ENCODE measurements at regions not wholly inside any gene's neighbourhood (a gene's known extent, or its start where the extent isn't known, plus 50 kb on each side); places are given as distances from the start of the nearest gene placed in this dataset.
"Not testable (repeated sequence)": the region's sequence is repeated elsewhere in the genome, so short reads cannot be mapped to it uniquely, and the experiment has no call there.

DNA sequence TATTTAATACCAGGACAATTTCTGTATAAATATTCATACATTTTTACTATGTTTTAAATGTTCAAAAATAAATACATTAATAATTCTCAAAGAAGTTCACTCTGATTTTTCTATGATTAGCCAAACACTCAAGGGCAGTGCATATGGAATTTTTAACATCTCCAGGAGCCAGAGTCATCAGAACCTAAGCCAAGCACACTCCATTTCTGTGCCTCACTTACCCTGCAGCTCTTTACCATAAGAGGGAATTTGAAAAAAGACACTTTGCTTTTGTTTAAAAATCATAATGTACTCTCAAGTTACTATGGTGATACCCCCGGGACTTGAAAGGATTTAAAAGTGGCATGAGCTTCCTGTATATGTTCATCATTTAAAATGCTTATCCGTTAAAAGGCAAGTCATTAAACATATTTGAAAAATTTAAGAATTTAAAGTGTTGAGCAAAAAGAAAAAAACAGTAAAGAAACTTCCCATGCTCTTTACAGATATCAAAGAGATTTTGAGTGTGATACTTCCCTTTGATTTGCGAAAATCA lies 747.4 kb upstream of the NECTIN3 start:
- DNase-seq (ENCODE audit: low read depth in 2 of 2), result no peak

DNA sequence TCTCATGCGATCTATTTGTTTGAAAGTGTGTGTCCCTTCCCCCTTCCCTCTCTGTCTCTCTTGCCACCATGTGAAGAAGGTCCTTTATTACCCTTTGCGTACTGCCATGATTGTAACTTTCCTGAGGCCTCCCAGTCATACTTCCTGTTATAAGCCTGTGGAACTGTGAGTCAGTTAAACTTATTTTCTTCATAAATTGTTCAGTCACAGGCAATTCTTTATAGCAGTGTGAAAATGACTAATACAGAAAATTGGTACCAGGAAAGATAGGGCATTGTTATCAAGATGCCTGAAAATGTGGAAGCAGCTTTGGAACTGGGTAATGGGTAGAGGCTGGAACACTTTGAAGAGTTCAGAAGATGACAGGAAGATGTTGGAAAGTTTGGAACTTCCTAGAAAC lies 743.7 kb upstream of the NECTIN3 start:
- no peak for DNase-seq (ENCODE audit: low read depth in 2 of 2)

DNA sequence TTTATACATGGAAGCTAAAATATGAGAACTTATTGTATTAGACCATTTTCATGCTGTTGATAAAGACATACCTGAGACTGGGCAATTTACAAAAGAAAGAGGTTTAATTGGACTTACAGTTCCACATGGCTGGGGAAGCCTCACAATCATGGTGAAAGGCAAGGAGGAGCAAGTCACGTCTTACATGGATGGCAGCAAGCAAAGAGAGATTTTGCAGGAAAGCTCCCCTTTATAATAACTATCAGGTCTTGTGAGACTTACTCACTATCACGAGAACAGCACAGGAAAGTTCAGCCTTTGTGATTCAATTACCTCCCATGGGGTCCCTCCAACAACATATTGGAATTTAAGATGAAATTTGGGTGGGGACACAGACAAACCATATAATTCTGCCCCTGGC lies 740.1 kb upstream of the NECTIN3 start:
- DNase-seq (ENCODE audit: low read depth in 2 of 2), result not testable (repeated sequence)

DNA sequence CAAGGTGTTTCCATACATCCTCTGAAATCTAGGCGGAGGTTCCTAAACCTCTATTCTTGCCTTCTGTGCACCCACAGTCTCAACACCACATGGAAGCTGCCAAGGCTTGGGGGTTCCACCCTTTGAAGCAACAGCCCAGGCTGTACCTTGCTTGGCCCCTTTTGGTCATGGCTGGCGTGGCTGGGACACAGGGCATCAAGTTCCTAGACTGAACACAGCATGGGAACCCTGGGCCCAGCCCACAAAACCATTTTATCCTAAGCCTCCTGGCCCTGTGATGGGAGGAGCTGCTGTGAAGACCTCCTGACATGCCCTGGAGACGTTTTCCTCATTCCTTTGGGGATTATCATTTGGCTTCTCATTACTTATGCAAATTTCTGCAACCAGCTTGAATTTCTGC lies 739.0 kb upstream of the NECTIN3 start:
- DNase-seq (ENCODE audit: low read depth in 2 of 2), result no peak

DNA sequence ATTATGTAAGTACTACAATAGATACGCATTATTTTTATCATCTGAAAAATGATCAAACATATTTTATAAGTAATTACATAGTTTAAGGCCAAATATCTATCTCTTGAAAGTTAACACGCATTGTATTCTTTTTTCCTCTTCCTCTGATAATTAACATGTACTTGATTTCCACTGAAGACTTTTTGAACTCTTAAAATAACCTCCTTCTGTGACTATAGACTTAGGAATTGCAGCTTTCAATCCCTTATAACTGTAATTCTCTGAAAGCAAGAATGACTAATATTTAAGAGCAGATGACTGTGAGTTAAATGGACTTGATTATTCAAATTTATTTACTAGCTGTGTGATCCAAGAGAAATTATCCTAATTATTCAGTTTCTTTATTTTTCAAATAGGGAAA lies 730.6 kb upstream of the NECTIN3 start:
- DNase-seq (ENCODE audit: low read depth in 2 of 2), result no peak

DNA sequence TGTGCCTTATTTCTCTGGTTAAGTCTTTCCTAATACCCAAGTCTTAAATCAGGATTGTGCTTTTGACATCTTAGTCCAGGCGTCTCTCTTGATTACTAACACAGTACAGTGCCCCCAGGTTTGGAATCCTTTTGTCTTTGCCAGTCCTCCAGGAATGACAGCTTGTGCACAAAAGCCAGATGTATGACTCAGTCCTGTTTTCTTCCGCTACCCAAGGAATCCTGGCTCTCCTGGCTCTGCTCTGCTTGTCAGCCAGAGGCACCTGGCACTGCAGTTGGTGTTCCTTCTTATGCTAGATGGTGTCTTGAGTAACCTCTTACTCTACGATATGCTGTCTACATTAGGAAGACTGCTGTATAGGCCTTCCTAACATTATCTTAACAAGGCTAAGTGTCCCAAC lies 728.2 kb upstream of the NECTIN3 start:
- DNase-seq (ENCODE audit: low read depth in 2 of 2), result no peak

DNA sequence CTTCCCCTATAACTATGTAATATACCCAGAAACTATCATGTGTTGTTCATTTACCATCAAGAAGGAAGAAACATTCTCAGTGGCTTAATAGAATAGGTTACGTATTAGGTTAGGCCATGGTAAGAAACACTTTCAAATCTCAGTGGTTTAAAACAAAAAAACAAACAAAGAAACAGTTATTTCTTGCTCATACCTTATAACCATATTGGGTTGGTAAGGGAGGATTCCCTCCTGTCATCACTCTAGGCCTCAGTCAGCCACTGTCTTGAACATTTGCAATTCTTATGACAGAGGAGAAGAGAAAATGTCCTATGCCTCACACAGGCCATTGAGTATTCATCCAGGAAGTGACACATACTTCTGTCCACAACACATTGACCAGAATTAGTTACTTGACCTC lies 727.7 kb upstream of the NECTIN3 start:
- DNase-seq (ENCODE audit: low read depth in 2 of 2), result no peak

DNA sequence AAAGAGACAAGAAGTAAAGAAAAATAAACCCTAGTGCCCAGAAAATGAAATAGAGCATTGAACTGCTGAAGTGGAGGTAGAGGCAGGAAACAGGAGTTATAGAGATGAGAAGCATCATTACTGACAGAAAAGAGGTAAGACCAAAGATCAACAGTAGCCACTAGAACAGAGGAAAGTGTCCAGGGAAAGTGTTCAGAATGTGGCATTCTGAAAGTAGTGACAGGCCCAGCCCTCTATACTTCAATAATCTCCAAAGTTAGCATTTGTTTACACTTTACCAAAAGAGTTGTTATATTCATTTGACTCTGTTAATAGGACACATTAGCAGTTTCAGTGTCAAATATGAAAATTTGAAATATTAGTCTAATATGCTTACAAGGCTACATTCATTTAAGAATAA lies 727.1 kb upstream of the NECTIN3 start:
- no peak for DNase-seq (ENCODE audit: low read depth in 2 of 2)

DNA sequence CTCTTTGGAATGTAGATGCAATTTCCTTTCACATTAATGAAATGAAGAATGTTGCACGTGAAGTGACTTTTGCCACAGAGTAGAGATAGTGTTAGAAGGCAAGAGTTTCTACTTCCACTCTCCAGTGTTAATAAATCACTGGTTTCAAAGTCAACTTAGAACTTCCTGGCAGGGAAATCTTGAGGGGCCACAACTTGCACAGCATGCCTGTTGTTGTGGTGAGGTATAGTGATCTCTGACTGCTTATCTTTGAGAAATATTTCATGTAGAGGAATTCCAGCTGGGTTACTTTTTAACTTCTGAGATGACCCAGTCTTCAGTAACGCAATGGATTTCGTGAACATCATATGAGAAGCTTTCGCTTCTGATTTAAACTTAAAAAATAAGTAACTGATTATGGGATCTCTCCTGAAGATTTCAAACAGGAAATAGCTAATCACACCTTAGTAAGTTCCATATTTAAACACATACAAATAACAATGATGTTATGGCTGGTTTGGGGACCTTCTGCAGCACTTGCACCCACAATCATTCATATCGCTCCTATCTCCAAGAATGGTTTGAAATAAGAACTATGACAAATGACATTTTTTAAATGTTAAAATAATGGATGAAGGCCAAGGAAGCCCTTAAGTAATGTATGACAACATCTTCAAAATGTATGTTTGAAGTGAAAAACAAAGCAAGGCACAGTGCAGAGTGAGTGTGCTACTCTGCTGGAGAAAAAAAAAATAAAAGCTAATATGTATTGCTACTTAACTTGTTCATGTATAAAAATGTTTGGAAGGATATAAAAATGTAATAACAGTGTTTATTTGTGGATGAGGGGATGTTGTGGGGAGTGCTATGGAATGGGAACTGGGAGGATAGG lies 726.5 kb upstream of the NECTIN3 start:
- no peak for DNase-seq (ENCODE audit: low read depth in 2 of 2)

DNA sequence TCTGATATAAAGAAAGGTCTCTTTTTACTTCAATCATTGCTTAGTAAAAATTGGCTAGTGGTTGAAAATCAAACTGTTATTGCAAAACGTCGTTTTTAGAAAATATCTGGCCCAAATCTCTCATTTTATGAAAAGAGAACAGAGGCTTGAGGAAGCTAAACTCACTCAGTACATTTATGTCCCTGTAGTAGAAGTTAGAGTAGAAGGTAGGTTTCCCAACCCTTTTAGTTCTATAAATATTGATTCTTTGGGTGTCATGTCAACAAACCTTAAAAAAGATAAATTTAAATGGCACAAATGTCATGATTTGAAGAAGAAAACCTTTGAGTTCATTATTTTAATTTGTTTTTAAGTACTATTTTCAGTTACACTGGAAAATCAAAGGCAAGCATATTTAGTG lies 722.3 kb upstream of the NECTIN3 start:
- no peak for DNase-seq (ENCODE audit: low read depth in 2 of 2)

DNA sequence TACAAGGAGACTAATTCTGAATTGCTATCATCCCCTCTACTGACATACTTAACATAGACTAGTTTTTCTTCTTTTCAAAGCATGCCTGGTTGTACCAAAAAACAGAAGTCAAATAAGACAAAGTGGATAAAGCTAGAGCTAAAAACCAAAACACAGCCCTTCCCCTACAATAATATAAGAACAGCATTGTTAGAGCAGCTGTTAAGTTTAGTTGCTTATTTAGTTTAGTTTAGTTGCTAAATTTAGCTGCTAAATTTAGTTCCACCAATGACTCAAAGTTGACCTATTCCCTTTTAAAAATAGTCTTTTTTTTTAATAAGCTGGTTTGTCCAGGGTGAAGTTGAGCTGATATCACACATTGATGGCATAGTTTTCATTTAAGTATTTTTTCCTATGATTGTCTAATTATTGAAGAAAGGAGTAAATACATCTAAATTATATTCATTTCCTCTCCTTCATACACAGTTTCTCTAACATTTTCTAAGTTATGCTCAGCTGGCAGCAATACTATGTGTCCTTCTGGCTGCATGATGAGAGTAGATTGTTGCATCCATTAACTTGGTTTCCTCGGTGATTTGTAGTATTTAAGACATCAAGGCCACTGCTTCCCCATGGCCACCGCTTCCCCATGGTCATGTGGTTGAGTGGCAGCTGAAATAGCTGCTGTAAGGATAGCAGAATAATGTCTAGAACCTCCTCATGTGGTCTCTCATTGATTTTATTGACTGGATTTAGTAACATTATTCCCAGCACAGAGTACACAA lies 718.6 kb upstream of the NECTIN3 start:
- no peak for DNase-seq (ENCODE audit: low read depth in 2 of 2)

DNA sequence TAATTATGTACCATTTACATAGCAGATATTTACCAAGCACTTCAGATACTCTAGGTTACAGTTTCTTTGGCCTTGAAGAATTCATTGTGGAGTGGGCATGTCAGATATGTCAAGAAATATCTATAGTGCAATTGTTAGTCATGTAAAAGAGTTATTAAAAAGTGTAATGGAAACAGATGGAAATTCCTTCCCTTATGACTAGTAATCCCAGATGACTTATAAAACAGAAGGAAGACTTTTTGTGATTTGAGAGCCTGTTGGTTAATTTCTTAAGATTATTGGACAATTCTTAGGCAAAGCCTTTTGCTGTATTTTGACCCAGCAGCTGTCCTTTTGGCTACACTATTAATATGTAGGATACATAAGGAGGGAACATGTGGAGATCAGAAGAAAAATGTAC lies 708.9 kb upstream of the NECTIN3 start:
- DNase-seq (ENCODE audit: low read depth in 2 of 2), result no peak

DNA sequence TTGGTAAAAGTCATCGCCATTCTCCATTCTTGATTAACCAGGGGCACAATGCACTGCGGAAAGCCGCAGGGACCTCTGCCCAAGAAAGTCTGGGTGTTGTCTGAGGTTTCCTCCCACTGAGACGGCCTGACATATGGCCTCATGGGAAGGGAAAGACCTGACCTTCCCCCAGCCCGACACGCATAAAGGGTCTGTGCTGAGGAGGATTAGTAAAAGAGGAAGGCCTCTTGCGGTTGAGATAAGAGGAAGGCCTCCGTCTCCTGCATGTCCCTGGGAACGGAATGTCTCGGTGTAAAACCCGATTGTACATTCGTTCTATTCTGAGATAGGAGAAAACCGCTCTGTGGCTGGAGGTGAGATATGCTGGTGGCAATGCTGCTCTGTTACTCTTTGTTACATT lies 704.3 kb upstream of the NECTIN3 start:
- DNase-seq (ENCODE audit: low read depth in 2 of 2), result not testable (repeated sequence)

DNA sequence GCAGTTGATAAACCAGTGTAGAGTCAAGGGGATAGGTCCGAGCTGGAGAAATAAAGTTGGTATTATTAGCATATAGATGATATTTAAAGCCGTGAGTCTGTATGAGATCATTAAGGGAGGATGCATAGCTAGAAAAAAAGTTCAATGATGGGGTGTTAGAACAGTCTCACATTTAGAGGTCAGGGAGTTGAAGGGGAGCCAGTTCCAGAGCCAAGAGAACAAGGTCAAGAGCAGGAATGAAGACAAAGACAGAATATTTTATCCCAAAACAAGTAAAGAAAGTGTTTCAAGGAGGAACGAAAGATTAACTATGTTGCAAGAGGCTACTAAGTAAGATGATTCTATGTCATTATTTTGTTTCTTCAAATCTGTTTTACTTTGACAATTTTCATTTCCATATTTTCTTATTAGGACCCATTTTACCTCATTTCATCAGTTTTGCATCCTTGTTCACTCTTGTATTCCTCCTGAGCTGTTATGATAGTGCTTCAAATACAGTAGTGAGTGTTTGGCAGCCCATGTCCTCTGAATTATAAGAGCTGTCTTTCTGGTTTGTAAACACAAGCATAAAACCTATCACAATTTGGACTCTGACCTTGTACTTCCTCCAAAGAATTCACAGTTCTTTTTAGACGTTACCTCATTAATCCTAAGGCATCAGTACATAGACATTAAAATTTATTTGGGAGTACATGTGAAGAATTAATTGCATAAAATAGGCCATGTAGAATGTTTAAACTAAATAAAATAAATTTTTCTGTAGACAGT lies 695.7 kb upstream of the NECTIN3 start:
- no peak for DNase-seq (ENCODE audit: low read depth in 2 of 2)

DNA sequence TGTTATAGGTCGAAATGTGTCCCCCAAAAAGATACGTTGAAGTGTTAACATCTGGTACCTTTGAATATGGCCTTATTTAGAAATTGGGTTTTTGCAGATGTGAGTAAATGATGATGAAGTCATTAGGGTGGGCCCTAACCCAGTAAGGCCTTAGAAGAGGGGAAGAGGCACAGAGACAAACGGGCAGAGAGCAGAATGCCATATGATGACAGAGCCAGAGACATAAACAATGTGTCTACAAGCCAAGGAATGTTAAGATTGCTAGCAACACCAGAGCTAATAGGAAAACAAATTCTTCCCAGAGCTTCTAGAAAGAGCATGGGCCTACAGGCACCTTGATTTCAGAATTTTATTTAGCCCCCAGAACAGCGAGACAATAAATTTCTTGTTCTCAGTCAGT lies 693.1 kb upstream of the NECTIN3 start:
- DNase-seq (ENCODE audit: low read depth in 2 of 2), result no peak

DNA sequence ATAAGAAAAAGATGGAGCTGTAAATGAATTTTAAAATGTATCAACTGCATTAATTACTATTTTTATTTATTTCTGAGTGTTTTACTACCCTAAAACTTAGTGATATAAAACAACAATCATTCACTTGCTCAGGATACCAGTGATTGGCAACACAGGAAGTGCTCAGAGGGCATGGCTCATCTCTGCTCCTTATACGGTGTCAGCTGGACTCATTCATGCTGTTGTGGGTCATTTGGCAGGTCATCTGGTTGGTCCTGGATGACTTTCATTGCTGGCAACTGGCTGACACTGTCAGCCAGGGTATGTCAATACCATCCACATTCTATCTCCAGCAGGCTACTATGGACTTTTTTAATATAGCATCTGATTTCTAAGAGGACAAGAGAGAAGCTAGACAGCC lies 689.6 kb upstream of the NECTIN3 start:
- DNase-seq (ENCODE audit: low read depth in 2 of 2), result no peak

DNA sequence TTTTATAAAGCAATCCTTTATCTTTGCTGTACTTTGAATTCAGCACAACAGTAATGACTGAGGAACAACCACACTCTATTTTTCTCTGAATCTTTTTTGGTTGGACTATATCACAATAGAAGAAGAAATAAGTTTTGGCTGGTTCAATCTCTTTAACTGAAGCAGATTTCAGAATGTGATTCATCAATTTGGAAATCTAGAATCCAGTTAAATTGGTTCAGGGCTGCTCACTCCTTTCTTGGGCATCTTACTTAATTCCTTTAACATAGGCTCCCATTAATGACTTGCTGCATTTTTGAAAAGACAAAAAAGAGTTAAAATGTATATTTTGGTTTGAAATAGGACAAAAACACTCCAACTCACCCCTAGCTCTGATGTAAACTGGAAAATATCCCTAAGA lies 688.3 kb upstream of the NECTIN3 start:
- DNase-seq (ENCODE audit: low read depth in 2 of 2), result no peak

DNA sequence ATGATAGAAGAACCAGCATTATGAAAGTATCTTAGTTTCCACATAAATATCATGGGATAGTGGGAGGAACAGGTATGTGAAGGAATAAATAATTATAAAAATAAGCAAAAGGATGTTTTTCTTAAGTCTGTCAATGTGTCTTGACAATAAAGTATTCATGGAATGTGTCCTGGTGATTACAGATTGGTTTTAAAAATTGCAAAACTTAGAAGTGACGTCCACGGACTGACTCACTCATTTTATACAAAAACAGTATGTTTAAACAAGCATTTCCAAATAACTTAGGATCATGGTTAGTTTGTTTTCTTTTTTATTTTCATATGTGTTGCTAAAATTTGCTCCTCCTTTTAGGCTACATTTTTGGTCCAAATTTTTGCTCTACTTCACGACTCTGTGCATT lies 687.0 kb upstream of the NECTIN3 start:
- no peak for DNase-seq (ENCODE audit: low read depth in 2 of 2)

DNA sequence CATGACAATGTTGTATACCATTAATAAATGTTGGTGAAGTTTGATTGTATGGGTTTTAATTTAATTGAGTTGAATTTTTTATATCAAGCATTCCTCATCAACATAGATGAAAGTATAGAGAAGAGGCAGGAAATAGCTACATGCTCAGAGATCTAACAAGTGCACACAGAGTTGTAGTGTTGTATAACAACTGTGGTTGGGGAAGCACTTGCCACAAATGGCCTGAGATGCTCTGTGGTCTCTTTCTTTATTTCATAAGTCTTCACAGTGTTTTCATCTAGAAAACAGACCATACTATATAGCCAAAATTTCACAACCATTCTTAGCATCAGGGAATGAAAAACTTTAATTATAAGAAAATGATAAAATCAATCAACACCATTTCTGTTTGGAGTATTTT lies 682.6 kb upstream of the NECTIN3 start:
- no peak for DNase-seq (ENCODE audit: low read depth in 2 of 2)

DNA sequence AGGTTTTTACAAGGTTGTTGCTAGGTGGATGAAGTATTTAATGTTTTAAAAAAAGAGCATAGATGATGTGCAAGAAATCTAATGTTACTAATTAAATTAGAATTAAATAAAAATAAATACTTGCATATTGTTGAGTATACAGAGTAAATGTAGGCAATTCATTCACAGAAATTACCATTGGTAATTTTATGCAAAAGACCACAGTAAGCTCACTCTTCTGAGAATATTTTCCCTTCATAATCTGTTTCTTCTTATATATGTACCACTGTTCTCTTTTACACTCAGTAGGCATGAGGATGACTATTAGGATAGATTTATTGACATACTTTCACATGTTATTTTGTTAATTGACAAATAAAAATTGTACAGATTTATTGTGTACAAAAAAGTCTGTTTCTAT lies 681.2 kb upstream of the NECTIN3 start:
- no peak for DNase-seq (ENCODE audit: low read depth in 2 of 2)

DNA sequence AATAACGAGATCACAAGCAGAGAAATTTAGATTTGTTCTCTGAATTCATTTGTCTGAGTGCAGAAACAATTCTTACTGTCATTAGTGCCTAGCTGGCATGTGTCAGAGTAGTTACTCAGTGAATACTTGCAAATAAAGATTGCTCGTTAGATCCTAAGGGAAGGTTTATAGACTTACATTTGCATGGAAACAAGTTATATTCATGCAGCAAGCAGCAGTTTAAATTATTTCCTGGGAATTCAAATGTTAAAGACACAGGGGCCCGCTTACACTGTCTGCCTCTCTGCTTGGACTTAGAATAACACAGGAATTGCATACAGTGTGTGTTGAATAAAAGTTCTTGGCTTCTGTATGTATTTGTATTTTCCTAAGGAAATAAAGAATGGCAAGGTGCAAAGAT lies 680.6 kb upstream of the NECTIN3 start:
- DNase-seq (ENCODE audit: low read depth in 2 of 2), result no peak
